A549 (cell line): ENCODE measurements at regions not wholly inside any gene's neighbourhood (a gene's known extent, or its start where the extent isn't known, plus 50 kb on each side); places are given as distances from the start of the nearest gene placed in this dataset.

ENCODE experiments used
- ATAC-seq, 2 experiments: fragments of 200-7000 bp in 1 of 2; fragments of >200 bp in 1 of 2; cut with Nextera tagmentation in 1 of 2; cut with Tn5 transposase in 1 of 2; 3 replicates each; pipeline versions ENCODE4 v1.8.0 to v1.9.1; 2018 to 2020; ENCODE audit warnings: mild to moderate bottlenecking in 1 of 2, moderate library complexity in 1 of 2
- CTCF ChIA-PET: fragments of 300-600 bp; sonication (Branson Sonifier 250); formaldehyde crosslinking; extraction: SDS; loops from one replicate; lab custom pipeline; 2021; ENCODE audit warnings: antibody characterized with exemption, inconsistent platforms; lab: Yijun Ruan, JAX
- POLR2A ChIA-PET: fragments of 350-600 bp; formaldehyde crosslinking; extraction: SDS; loops from one replicate; lab custom pipeline; 2021; ENCODE audit warnings: antibody characterized with exemption, inconsistent platforms; lab: Yijun Ruan, JAX
- DNase-seq, 2 experiments: peaks; one replicate each; pipeline versions ENCODE4 v3.0.0 to v3.0.0-alpha.2; 2011 to 2016; ENCODE audit warnings: low read depth in 1 of 2, low spot score in 1 of 2
- FAIRE-seq: peaks from 2 replicates; lab custom pipeline; 2011; peaks lifted over from hg19 to GRCh38; lab: Jason Lieb, UNC
- H3K27ac ChIP-seq, 2 experiments: fragments of >200 bp; sonication (Bioruptor Twin); formaldehyde crosslinking; 3 replicates each; pipeline ENCODE4 v1.5.1; 2016 to 2017
- H3K4me1 ChIP-seq: fragments of >200 bp; sonication (Bioruptor Twin); formaldehyde crosslinking; 3 replicates; pipeline ENCODE4 v1.6.1; 2016
- H3K4me2 ChIP-seq: fragments of >200 bp; sonication (Bioruptor Twin); formaldehyde crosslinking; 3 replicates; pipeline ENCODE4 v1.6.1; 2016
- H3K4me3 ChIP-seq: fragments of >200 bp; sonication (Bioruptor Twin); formaldehyde crosslinking; 3 replicates; pipeline ENCODE4 v1.5.1; 2016
- H3K9me3 ChIP-seq: fragments of >200 bp; sonication (Bioruptor Twin); formaldehyde crosslinking; 3 replicates; pipeline ENCODE4 v1.6.1; 2016
- BCL3 ChIP-seq: fragments of >200 bp; sonication (Bioruptor Twin); formaldehyde crosslinking; IDR thresholded peaks from 3 replicates; pipeline ENCODE4 v1.6.1; 2016
- CBX2 ChIP-seq: fragments of 200-600 bp; sonication (generic); IDR thresholded peaks from 2 replicates; pipeline ENCODE4 v1.6.1; 2016; ENCODE audit warnings: low read depth, mild to moderate bottlenecking, borderline replicate concordance
- CEBPB ChIP-seq, 2 experiments: fragments of >200 bp in 1 of 2; sonication (Bioruptor Twin) in 1 of 2; formaldehyde crosslinking in 1 of 2; IDR thresholded peaks; 2 replicates each; pipeline ENCODE4 v1.6.1; 2012 to 2016
- FOSL2 ChIP-seq, 2 experiments: fragments of 450-650 bp in 1 of 2; fragments of >200 bp in 1 of 2; sonication (Bioruptor Twin) in 1 of 2; formaldehyde crosslinking; IDR thresholded peaks; 2 replicates each; pipeline versions ENCODE4 v1.5.0 to v1.6.1; 2016 to 2020; ENCODE audit warnings: mild to moderate bottlenecking in 1 of 2, moderate library complexity in 1 of 2
- HDAC2 ChIP-seq: fragments of 200-600 bp; sonication (generic); IDR thresholded peaks from 2 replicates; pipeline ENCODE4 v1.6.1; 2016
- HEYL ChIP-seq: fragments of 250-450 bp; sonication (Bioruptor Pico); IDR thresholded peaks from 2 replicates; pipeline ENCODE4 v1.8.0; 2021; ENCODE audit warnings: mild to moderate bottlenecking, moderate library complexity
- HMGXB4 ChIP-seq: fragments of 250-450 bp; sonication (Bioruptor Pico); IDR thresholded peaks from 2 replicates; pipeline ENCODE4 v1.5.0; 2021; ENCODE audit warnings: mild to moderate bottlenecking, moderate library complexity, borderline replicate concordance
- HOXA7 ChIP-seq: fragments of 250-450 bp; sonication (Bioruptor Pico); IDR thresholded peaks from 2 replicates; pipeline ENCODE4 v1.5.0; 2020; ENCODE audit warnings: mild to moderate bottlenecking, moderate library complexity
- JUNB ChIP-seq: fragments of >200 bp; sonication (Bioruptor Twin); formaldehyde crosslinking; IDR thresholded peaks from 2 replicates; pipeline ENCODE4 v1.6.1; 2016
- KDM1A ChIP-seq: fragments of 200-600 bp; sonication (generic); IDR thresholded peaks from 2 replicates; pipeline ENCODE4 v1.6.1; 2016; ENCODE audit warnings: low read depth, mild to moderate bottlenecking
- MAZ ChIP-seq: fragments of 150-350 bp; IDR thresholded peaks from 2 replicates; pipeline ENCODE4 v1.6.1; 2014; ENCODE audit warnings: antibody characterized with exemption, low read depth, low read length, borderline replicate concordance
- MYC ChIP-seq: IDR thresholded peaks from 2 replicates; pipeline ENCODE4 v1.6.1; 2012; ENCODE audit warnings: mild to moderate bottlenecking, inconsistent platforms, low read length, improper control_type of control experiment, borderline replicate concordance
- PHF8 ChIP-seq: fragments of 200-600 bp; sonication (generic); IDR thresholded peaks from 2 replicates; pipeline ENCODE4 v1.6.1; 2016; ENCODE audit warnings: low read depth, mild to moderate bottlenecking, antibody characterized with exemption, moderate library complexity, borderline replicate concordance
- POLR2A ChIP-seq: IDR thresholded peaks from 2 replicates; pipeline ENCODE4 v1.6.1; 2012; ENCODE audit warnings: mild to moderate bottlenecking, low read length
- RAD21 ChIP-seq, 2 experiments: fragments of >200 bp in 1 of 2; sonication (Bioruptor Twin) in 1 of 2; formaldehyde crosslinking in 1 of 2; IDR thresholded peaks in 1 of 2; conservative IDR thresholded peaks in 1 of 2; 2 replicates in 1 of 2; 3 replicates in 1 of 2; pipeline ENCODE4 v1.6.1; 2012 to 2018; ENCODE audit warnings: inconsistent platforms in 1 of 2
- REST ChIP-seq: fragments of 200-600 bp; sonication (generic); IDR thresholded peaks from 2 replicates; pipeline ENCODE4 v1.6.1; 2016; ENCODE audit warnings: antibody characterized with exemption, mild to moderate bottlenecking, moderate library complexity
- SREBF2 ChIP-seq: fragments of 450-650 bp; IDR thresholded peaks from 2 replicates; pipeline ENCODE4 v1.6.1; 2014; ENCODE audit warnings: mild to moderate bottlenecking, moderate library complexity
- TFCP2L1 ChIP-seq: fragments of 250-450 bp; sonication (Bioruptor Pico); IDR thresholded peaks from 2 replicates; pipeline ENCODE4 v1.5.0; 2021; ENCODE audit warnings: mild to moderate bottlenecking
- TP53 ChIP-seq: fragments of 250-450 bp; sonication (Bioruptor Pico); IDR thresholded peaks from 2 replicates; pipeline ENCODE4 v1.5.0; 2021; ENCODE audit warnings: mild to moderate bottlenecking, moderate library complexity
- WGBS: methylation state at CpG from one replicate; pipeline ENCODE4 v1.1.6; 2017; ENCODE audit errors: missing lambda C conversion rate; 5-methylcytosine and 5-hydroxymethylcytosine counted together

GRCh38 chr5:89908876-89909275 is 500.7 kb downstream of the CETN3 start:
- H3K9me3 ChIP-seq: no peaks in the 10 kb centered on the region

GRCh38 chr5:89904442-89904841 is 505.1 kb downstream of the CETN3 start:
- TF ChIP-seq CEBPB (IDR thresholded peaks at IDR 0.05) (no peak), MYC (no peak), FOSL2 (IDR thresholded peaks at IDR 0.05) (no peak), FOSL2 (CRISPR knock-in tag; IDR thresholded peaks at IDR 0.05) (no peak), HEYL (CRISPR knock-in tag) (no peak), CBX2 (no peak), HDAC2 (no peak), SREBF2 (no peak), HOXA7 (CRISPR knock-in tag) (no peak), HMGXB4 (CRISPR knock-in tag) (no peak), MAZ (no peak), BCL3 (no peak)
- 43% methylated on average over 2 of the region's 2 CpGs for WGBS
- FAIRE-seq: no peak
- no peak overlapping the region for H3K4me3 ChIP-seq
- no peaks in the 10 kb centered on the region for H3K9me3 ChIP-seq
- ATAC-seq: no peak
- H3K4me2 ChIP-seq: no peak overlapping the region
- no peak for DNase-seq
- POLR2A ChIA-PET: no interaction called here
- no peaks in the 10 kb centered on the region for H3K4me1 ChIP-seq
- CTCF ChIA-PET: no interaction called here
- no peak overlapping the region for H3K27ac ChIP-seq

More at GRCh38 chr5:89908876-89909275, 500.7 kb downstream of the CETN3 start:
- DNase-seq: no peak
- ChIA-PET CTCF (no interaction called here), POLR2A (no interaction called here)
- ATAC-seq: no peak
- no peak overlapping the region for H3K27ac ChIP-seq
- no peak overlapping the region for H3K4me3 ChIP-seq
- TF ChIP-seq TP53 (CRISPR knock-in tag): no peak
- TF ChIP-seq RAD21 (conservative IDR thresholded peaks at IDR 0.05 in 1 of 2, IDR thresholded peaks at IDR 0.05 in 1 of 2): no peak
- TF ChIP-seq KDM1A: no peak
- TF ChIP-seq PHF8: no peak
- no peak for TF ChIP-seq REST
- no peak for TF ChIP-seq POLR2A
- no peak for TF ChIP-seq HMGXB4 (CRISPR knock-in tag)
- no peak for TF ChIP-seq TFCP2L1
- TF ChIP-seq CBX2: no peak
- no peak for TF ChIP-seq FOSL2 (IDR thresholded peaks at IDR 0.05)
- no peak for TF ChIP-seq FOSL2 (CRISPR knock-in tag; IDR thresholded peaks at IDR 0.05)
- no peak for TF ChIP-seq JUNB
- H3K4me1 ChIP-seq: no peaks in the 10 kb centered on the region
- FAIRE-seq: no peak
- no peak overlapping the region for H3K4me2 ChIP-seq
